Loucy (cell line): ENCODE measurements at regions not wholly inside any gene's neighbourhood (a gene's known extent, or its start where the extent isn't known, plus 50 kb on each side); places are given as distances from the start of the nearest gene placed in this dataset.

Source experiments
- EZH2phosphoT487 ChIP-seq: fragments of 200-600 bp; IDR thresholded peaks from 2 replicates; pipeline ENCODE4 v1.6.1; 2018; ENCODE audit warnings: antibody characterized with exemption, mild to moderate bottlenecking, moderate library complexity, borderline replicate concordance
- TF ChIP-seq, protein P1 (sequence below): fragments of 200-600 bp; sonication (generic); conservative IDR thresholded peaks from 2 replicates; pipeline ENCODE4 v1.5.1; 2014; ENCODE audit warnings: mild to moderate bottlenecking, antibody characterized with exemption, low read length

DNA sequence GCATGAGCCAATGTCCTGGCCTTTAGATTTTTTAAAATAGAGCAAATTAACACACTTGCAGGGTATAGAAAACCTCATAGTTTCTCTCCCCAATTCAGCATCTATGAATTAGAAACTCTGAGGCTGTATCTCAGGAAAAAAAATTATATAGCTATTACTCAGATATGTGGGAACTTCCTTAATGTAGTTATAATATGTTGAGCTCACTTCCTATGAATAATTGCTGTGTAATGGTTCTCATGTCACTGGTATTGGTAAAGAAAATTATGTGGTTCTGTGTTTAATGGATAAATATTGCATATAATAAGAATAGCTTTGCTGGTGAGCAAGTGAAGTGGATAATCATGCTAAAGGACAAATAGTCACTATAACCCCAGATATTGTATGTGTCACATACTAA, 2019.8 kb downstream of the NCAM2 start:
- TF ChIP-seq, protein P1, sequence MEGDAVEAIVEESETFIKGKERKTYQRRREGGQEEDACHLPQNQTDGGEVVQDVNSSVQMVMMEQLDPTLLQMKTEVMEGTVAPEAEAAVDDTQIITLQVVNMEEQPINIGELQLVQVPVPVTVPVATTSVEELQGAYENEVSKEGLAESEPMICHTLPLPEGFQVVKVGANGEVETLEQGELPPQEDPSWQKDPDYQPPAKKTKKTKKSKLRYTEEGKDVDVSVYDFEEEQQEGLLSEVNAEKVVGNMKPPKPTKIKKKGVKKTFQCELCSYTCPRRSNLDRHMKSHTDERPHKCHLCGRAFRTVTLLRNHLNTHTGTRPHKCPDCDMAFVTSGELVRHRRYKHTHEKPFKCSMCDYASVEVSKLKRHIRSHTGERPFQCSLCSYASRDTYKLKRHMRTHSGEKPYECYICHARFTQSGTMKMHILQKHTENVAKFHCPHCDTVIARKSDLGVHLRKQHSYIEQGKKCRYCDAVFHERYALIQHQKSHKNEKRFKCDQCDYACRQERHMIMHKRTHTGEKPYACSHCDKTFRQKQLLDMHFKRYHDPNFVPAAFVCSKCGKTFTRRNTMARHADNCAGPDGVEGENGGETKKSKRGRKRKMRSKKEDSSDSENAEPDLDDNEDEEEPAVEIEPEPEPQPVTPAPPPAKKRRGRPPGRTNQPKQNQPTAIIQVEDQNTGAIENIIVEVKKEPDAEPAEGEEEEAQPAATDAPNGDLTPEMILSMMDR: no peak
- no peak for TF ChIP-seq EZH2phosphoT487
